T-cell (primary cell): ENCODE measurements at regions not wholly inside any gene's neighbourhood (a gene's known extent, or its start where the extent isn't known, plus 50 kb on each side); places are given as distances from the start of the nearest gene placed in this dataset.
"Not testable (repeated sequence)": the region's sequence is repeated elsewhere in the genome, so short reads cannot be mapped to it uniquely, and the experiment has no call there.

Experiments used
- ATAC-seq, 4 experiments: fragments of 200-7000 bp in 3 of 4; fragments of 150-1000 bp in 1 of 4; cut with Tn5 transposase; replicated peaks in 1 of 4; 1 replicate in 3 of 4; 2 replicates in 1 of 4; pipeline ENCODE4 v1.10.0; 2021; ENCODE audit warnings: moderate library complexity in 3 of 4, mild to moderate bottlenecking in 2 of 4, moderate number of reproducible peaks in 1 of 4
- CTCF ChIA-PET, 2 donors: fragments of 300-600 bp; sonication (Branson Sonifier 250); formaldehyde crosslinking; loops; one replicate each; lab custom pipeline; 2022; ENCODE audit warnings: antibody characterized with exemption in 2 of 2; lab: Charles Lee
- POLR2A ChIA-PET, 2 donors: fragments of 300-600 bp; sonication (Branson Sonifier 250); formaldehyde crosslinking; loops; one replicate each; lab custom pipeline; 2022; ENCODE audit warnings: antibody characterized with exemption in 2 of 2; lab: Charles Lee
- DNase-seq, 35 experiments: peaks; one replicate each; pipeline versions ENCODE4 v3.0.0 to v3.0.0-alpha.2; 2013 to 2023
- H3K27ac ChIP-seq: one replicate; pipeline ENCODE4 v1.5.1; 2013; ENCODE audit warnings: low read length
- H3K27me3 ChIP-seq, 2 experiments: replicated peaks in 1 of 2; 1 replicate in 1 of 2; 2 replicates in 1 of 2; pipeline versions ENCODE4 v1.6.1 to v1.7.0; 2013; ENCODE audit warnings: low read length in 1 of 2, mixed read lengths in 1 of 2; ENCODE audit not compliant: control insufficient read depth in 2 of 2, insufficient read depth in 2 of 2; ENCODE audit errors: extremely low read depth in 1 of 2
- H3K36me3 ChIP-seq, 2 donors: 1 replicate in 1 of 2; 2 replicates in 1 of 2; pipeline versions ENCODE4 v1.6.1 to v1.7.0; 2013; ENCODE audit warnings: low read length in 1 of 2; ENCODE audit not compliant: control insufficient read depth in 2 of 2, insufficient read depth in 1 of 2; ENCODE audit errors: extremely low read depth in 1 of 2
- H3K4me1 ChIP-seq, 2 experiments: 1 replicate in 1 of 2; 2 replicates in 1 of 2; pipeline versions ENCODE4 v1.6.1 to v1.7.0; 2013; ENCODE audit warnings: low read length in 2 of 2, mixed read lengths in 1 of 2; ENCODE audit not compliant: insufficient read depth in 2 of 2, control insufficient read depth in 1 of 2; ENCODE audit errors: extremely low read depth in 1 of 2
- H3K4me3 ChIP-seq, 2 donors: 1 replicate in 1 of 2; 2 replicates in 1 of 2; pipeline versions ENCODE4 v1.5.1 to v1.7.0; 2013; ENCODE audit warnings: mild to moderate bottlenecking in 2 of 2, low read length in 1 of 2, moderate library complexity in 1 of 2; ENCODE audit not compliant: control insufficient read depth in 1 of 2; ENCODE audit errors: extremely low read depth in 1 of 2
- H3K9me3 ChIP-seq: 2 replicates; pipeline ENCODE4 v1.7.0; 2013
- H3K27ac Mint-ChIP-seq, 2 donors: one replicate each; pipeline ENCODE4 v1.8.0; 2020 to 2021; ENCODE audit warnings: mild to moderate bottlenecking in 2 of 2, mixed read lengths in 2 of 2
- H3K27me3 Mint-ChIP-seq, 2 donors: one replicate each; pipeline ENCODE4 v1.8.0; 2021 to 2022; ENCODE audit warnings: mixed read lengths in 2 of 2
- H3K36me3 Mint-ChIP-seq: one replicate; pipeline ENCODE4 v1.8.0; 2021; ENCODE audit warnings: mixed read lengths
- H3K4me1 Mint-ChIP-seq, 3 donors: one replicate each; pipeline ENCODE4 v1.8.0; 2020 to 2022; ENCODE audit warnings: mixed read lengths in 3 of 3, mild to moderate bottlenecking in 1 of 3
- H3K4me3 Mint-ChIP-seq, 3 donors: one replicate each; pipeline ENCODE4 v1.8.0; 2020 to 2022; ENCODE audit warnings: mild to moderate bottlenecking in 3 of 3, mixed read lengths in 3 of 3, moderate library complexity in 3 of 3
- H3K9me3 Mint-ChIP-seq, 3 donors: one replicate each; pipeline ENCODE4 v1.8.0; 2020 to 2022; ENCODE audit warnings: mixed read lengths in 3 of 3
- WGBS: methylation state at CpG from one replicate; pipeline ENCODE4 v1.1.5; 2013; ENCODE audit warnings: missing lambda C conversion rate; ENCODE audit not compliant: insufficient coverage; 5-methylcytosine and 5-hydroxymethylcytosine counted together

GRCh38 chr1:181250038-181250437, 161.5 kb downstream of the IER5 start:
- Mint-ChIP-seq H3K27me3 (peaks cover 3 to 7% of the 10 kb centered on the region in 2 donors), H3K4me1 (no peaks in the 10 kb centered on the region), H3K9me3 (peaks cover 13 to 30% (median 21%) of the 10 kb centered on the region in 3 donors), H3K4me3 (no peak overlapping the region), H3K36me3 (no peaks in the 10 kb centered on the region), H3K27ac (no peak overlapping the region)
- DNase-seq = no peak
- Histone ChIP-seq H3K27me3 (peaks cover 0 to 2% of the 10 kb centered on the region in 2 experiments), H3K4me1 (no peaks in the 10 kb centered on the region), H3K36me3 (no peaks in the 10 kb centered on the region), H3K27ac (no peak overlapping the region), H3K4me3 (no peak overlapping the region), H3K9me3 (no peaks in the 10 kb centered on the region)
- ATAC-seq = no peak
- POLR2A ChIA-PET = no interaction called here
- no CpG with 5 or more reads among the region's 2 CpGs for WGBS
- CTCF ChIA-PET = no interaction called here

- peaks cover 0 to 2% of the 10 kb centered on the region in 2 experiments for H3K27me3 ChIP-seq
- Mint-ChIP-seq H3K4me1 (no peaks in the 10 kb centered on the region), H3K9me3 (peaks cover 18 to 34% (median 30%) of the 10 kb centered on the region in 3 donors), H3K27me3 (peaks cover 3 to 7% of the 10 kb centered on the region in 2 donors), H3K4me3 (no peak overlapping the region), H3K36me3 (no peaks in the 10 kb centered on the region), H3K27ac (no peak overlapping the region)
- 76% methylated on average over 5 of the region's 5 CpGs for WGBS
- H3K9me3 ChIP-seq = no peaks in the 10 kb centered on the region
- ChIA-PET POLR2A (no interaction called here), CTCF (no interaction called here)
- ATAC-seq (no peak), DNase-seq (no peak)
- no peak overlapping the region for H3K27ac ChIP-seq
- H3K4me3 ChIP-seq = no peak overlapping the region
- no peaks in the 10 kb centered on the region for H3K4me1 ChIP-seq
- H3K36me3 ChIP-seq = no peaks in the 10 kb centered on the region
Measured at GRCh38 chr1:181251001-181251712, 162.7 kb downstream of the IER5 start.

- Mint-ChIP-seq H3K4me1 (no peaks in the 10 kb centered on the region), H3K27ac (no peak overlapping the region), H3K36me3 (no peaks in the 10 kb centered on the region), H3K4me3 (no peak overlapping the region), H3K9me3 (peaks cover 14 to 30% (median 27%) of the 10 kb centered on the region in 3 donors), H3K27me3 (peaks cover 7 to 9% of the 10 kb centered on the region in 2 donors)
- POLR2A ChIA-PET = no interaction called here
- no peak overlapping the region for H3K27ac ChIP-seq
- ATAC-seq = no peak
- H3K4me3 ChIP-seq = no peak overlapping the region
- H3K27me3 ChIP-seq = peaks cover 0 to 4% of the 10 kb centered on the region in 2 experiments
- WGBS = 49% methylated on average over 5 of the region's 6 CpGs
- H3K4me1 ChIP-seq = no peaks in the 10 kb centered on the region
- DNase-seq = no peak
- no peaks in the 10 kb centered on the region for H3K36me3 ChIP-seq
- no peaks in the 10 kb centered on the region for H3K9me3 ChIP-seq
- CTCF ChIA-PET = no interaction called here
Measured at GRCh38 chr1:181251713-181252075, 163.2 kb downstream of the IER5 start.

- DNase-seq, H3K4me3 Mint-ChIP-seq, H3K4me1 Mint-ChIP-seq, H3K36me3 Mint-ChIP-seq, ATAC-seq, H3K27ac Mint-ChIP-seq, POLR2A ChIA-PET, H3K9me3 ChIP-seq, H3K36me3 ChIP-seq, H3K4me1 ChIP-seq, H3K27ac ChIP-seq, H3K4me3 ChIP-seq, H3K27me3 ChIP-seq: not testable (repeated sequence)
- Mint-ChIP-seq H3K9me3 (peaks cover 4 to 18% (median 14%) of the 10 kb centered on the region in 3 donors), H3K27me3 (peaks cover 18 to 22% of the 10 kb centered on the region in 2 donors)
- WGBS = no CpG with 5 or more reads among the region's 2 CpGs
- CTCF ChIA-PET = interaction anchor here in 1 of 2 donors (0.6 kb wide), 1 partner anchor 55 kb away, joined by 3 read pairs; no protein-coding TSS in a partner anchor
Measured at GRCh38 chr1:181253601-181254000, 165.1 kb downstream of the IER5 start.

- Mint-ChIP-seq H3K36me3 (no peaks in the 10 kb centered on the region), H3K4me3 (no peak overlapping the region), H3K9me3 (peaks cover 4 to 18% (median 14%) of the 10 kb centered on the region in 3 donors), H3K27ac (no peak overlapping the region), H3K27me3 (peaks cover 21 to 23% of the 10 kb centered on the region in 2 donors), H3K4me1 (no peaks in the 10 kb centered on the region)
- ChIA-PET CTCF (no interaction called here), POLR2A (no interaction called here)
- Histone ChIP-seq H3K36me3 (no peaks in the 10 kb centered on the region), H3K27ac (no peak overlapping the region), H3K27me3 (peaks cover 0 to 4% of the 10 kb centered on the region in 2 experiments), H3K4me3 (no peak overlapping the region), H3K4me1 (no peaks in the 10 kb centered on the region), H3K9me3 (no peaks in the 10 kb centered on the region)
- no peak for DNase-seq
- ATAC-seq = no peak
- 75% methylated on average over 2 of the region's 2 CpGs for WGBS
Measured at GRCh38 chr1:181255270-181255929, 166.9 kb downstream of the IER5 start.

GRCh38 chr1:181257117-181257516, 168.6 kb downstream of the IER5 start:
- H3K9me3 Mint-ChIP-seq = peaks cover 4 to 18% (median 14%) of the 10 kb centered on the region in 3 donors
- Histone ChIP-seq H3K4me3 (no peak overlapping the region), H3K27me3 (peaks cover 0 to 6% of the 10 kb centered on the region in 2 experiments), H3K27ac (no peak overlapping the region), H3K4me1 (no peaks in the 10 kb centered on the region), H3K9me3 (no peaks in the 10 kb centered on the region), H3K36me3 (no peaks in the 10 kb centered on the region)
- DNase-seq = no peak
- H3K36me3 Mint-ChIP-seq = no peaks in the 10 kb centered on the region
- H3K27ac Mint-ChIP-seq = no peak overlapping the region
- POLR2A ChIA-PET = no interaction called here
- H3K27me3 Mint-ChIP-seq = peaks cover 15 to 26% of the 10 kb centered on the region in 2 donors
- no peak for ATAC-seq
- 65% methylated on average over 5 of the region's 5 CpGs for WGBS
- CTCF ChIA-PET = no interaction called here
- H3K4me1 Mint-ChIP-seq = no peaks in the 10 kb centered on the region
- H3K4me3 Mint-ChIP-seq = no peak overlapping the region
